ENCODE measurements at regions not wholly inside any gene's neighbourhood (a gene's known extent, or its start where the extent isn't known, plus 50 kb on each side); places are given as distances from the start of the nearest gene placed in this dataset.

GRCh38 chr5:36435516-36435915 lies 133.8 kb upstream of the RANBP3L start:
- Mint-ChIP-seq H3K27ac (no peak overlapping the region), H3K4me1 (ENCODE audit: low read depth) (no peaks in the 10 kb centered on the region), H3K27me3 (peaks cover 20% of the 10 kb centered on the region), H3K9me3 (no peaks in the 10 kb centered on the region), H3K36me3 (ENCODE audit: low read depth) (no peaks in the 10 kb centered on the region), H3K4me3 (no peak overlapping the region)

- no peaks in the 10 kb centered on the region for H3K4me1 Mint-ChIP-seq (ENCODE audit: low read depth)
- H3K9me3 Mint-ChIP-seq: no peaks in the 10 kb centered on the region
- no peaks in the 10 kb centered on the region for H3K36me3 Mint-ChIP-seq (ENCODE audit: low read depth)
- no peak overlapping the region for H3K4me3 Mint-ChIP-seq
- H3K27me3 Mint-ChIP-seq: peaks cover 20% of the 10 kb centered on the region
- H3K27ac Mint-ChIP-seq: no peak overlapping the region
Measured at GRCh38 chr5:36436306-36436705, 134.6 kb upstream of the RANBP3L start.

GRCh38 chr5:36438765-36439561 lies 137.3 kb upstream of the RANBP3L start:
- Mint-ChIP-seq H3K9me3 (no peaks in the 10 kb centered on the region), H3K4me3 (no peak overlapping the region)

GRCh38 chr5:36440300-36440699 lies 138.6 kb upstream of the RANBP3L start:
- no peak overlapping the region for H3K4me3 Mint-ChIP-seq
- no peaks in the 10 kb centered on the region for H3K4me1 Mint-ChIP-seq (ENCODE audit: low read depth)
- H3K36me3 Mint-ChIP-seq (ENCODE audit: low read depth): no peaks in the 10 kb centered on the region
- H3K27ac Mint-ChIP-seq: no peak overlapping the region
- no peaks in the 10 kb centered on the region for H3K9me3 Mint-ChIP-seq
- H3K27me3 Mint-ChIP-seq: peaks cover 21% of the 10 kb centered on the region

More at GRCh38 chr5:36438765-36439561, 137.3 kb upstream of the RANBP3L start:
- H3K27ac Mint-ChIP-seq: no peak overlapping the region
- no peaks in the 10 kb centered on the region for H3K36me3 Mint-ChIP-seq (ENCODE audit: low read depth)
- H3K27me3 Mint-ChIP-seq: peaks cover 24% of the 10 kb centered on the region
- H3K4me1 Mint-ChIP-seq (ENCODE audit: low read depth): no peaks in the 10 kb centered on the region

GRCh38 chr5:36441280-36441679 lies 139.6 kb upstream of the RANBP3L start:
- H3K27me3 Mint-ChIP-seq: peaks cover 18% of the 10 kb centered on the region

GRCh38 chr5:36442352-36442751 lies 140.7 kb upstream of the RANBP3L start:
- H3K36me3 Mint-ChIP-seq (ENCODE audit: low read depth): no peaks in the 10 kb centered on the region
- H3K27ac Mint-ChIP-seq: no peak overlapping the region
- peaks cover 12% of the 10 kb centered on the region for H3K27me3 Mint-ChIP-seq
- H3K4me3 Mint-ChIP-seq: no peak overlapping the region
- no peaks in the 10 kb centered on the region for H3K9me3 Mint-ChIP-seq
- H3K4me1 Mint-ChIP-seq (ENCODE audit: low read depth): no peaks in the 10 kb centered on the region

More at GRCh38 chr5:36441280-36441679, 139.6 kb upstream of the RANBP3L start:
- H3K4me3 Mint-ChIP-seq: no peak overlapping the region
- no peaks in the 10 kb centered on the region for H3K4me1 Mint-ChIP-seq (ENCODE audit: low read depth)
- no peak overlapping the region for H3K27ac Mint-ChIP-seq
- H3K36me3 Mint-ChIP-seq (ENCODE audit: low read depth): no peaks in the 10 kb centered on the region
- H3K9me3 Mint-ChIP-seq: no peaks in the 10 kb centered on the region

GRCh38 chr5:36442796-36443195 lies 141.1 kb upstream of the RANBP3L start:
- Mint-ChIP-seq H3K36me3 (ENCODE audit: low read depth) (no peaks in the 10 kb centered on the region), H3K9me3 (no peaks in the 10 kb centered on the region), H3K27ac (no peak overlapping the region)

GRCh38 chr5:36443941-36444340 lies 142.2 kb upstream of the RANBP3L start:
- Mint-ChIP-seq H3K27me3 (peaks cover 9% of the 10 kb centered on the region), H3K4me1 (ENCODE audit: low read depth) (no peaks in the 10 kb centered on the region), H3K36me3 (ENCODE audit: low read depth) (no peaks in the 10 kb centered on the region), H3K4me3 (no peak overlapping the region), H3K9me3 (no peaks in the 10 kb centered on the region), H3K27ac (no peak overlapping the region)

More at GRCh38 chr5:36442796-36443195, 141.1 kb upstream of the RANBP3L start:
- H3K27me3 Mint-ChIP-seq: peaks cover 12% of the 10 kb centered on the region
- no peak overlapping the region for H3K4me3 Mint-ChIP-seq
- no peaks in the 10 kb centered on the region for H3K4me1 Mint-ChIP-seq (ENCODE audit: low read depth)

- no peaks in the 10 kb centered on the region for H3K4me1 Mint-ChIP-seq (ENCODE audit: low read depth)
- no peak overlapping the region for H3K4me3 Mint-ChIP-seq
- no peak overlapping the region for H3K27ac Mint-ChIP-seq
- no peaks in the 10 kb centered on the region for H3K9me3 Mint-ChIP-seq
- peaks cover 4% of the 10 kb centered on the region for H3K27me3 Mint-ChIP-seq
- H3K36me3 Mint-ChIP-seq (ENCODE audit: low read depth): no peaks in the 10 kb centered on the region
Measured at GRCh38 chr5:36444582-36445418, 143.1 kb upstream of the RANBP3L start.

GRCh38 chr5:36447776-36448175 lies 146.1 kb upstream of the RANBP3L start:
- Mint-ChIP-seq H3K27me3 (peaks cover 2% of the 10 kb centered on the region), H3K4me3 (no peak overlapping the region), H3K9me3 (no peaks in the 10 kb centered on the region), H3K27ac (no peak overlapping the region), H3K36me3 (ENCODE audit: low read depth) (no peaks in the 10 kb centered on the region), H3K4me1 (ENCODE audit: low read depth) (no peaks in the 10 kb centered on the region)

GRCh38 chr5:36450229-36451014 lies 148.7 kb upstream of the RANBP3L start:
- Mint-ChIP-seq H3K36me3 (ENCODE audit: low read depth) (no peaks in the 10 kb centered on the region), H3K4me1 (ENCODE audit: low read depth) (no peaks in the 10 kb centered on the region), H3K27me3 (no peaks in the 10 kb centered on the region)

GRCh38 chr5:36452424-36453006 lies 150.8 kb upstream of the RANBP3L start:
- no peaks in the 10 kb centered on the region for H3K4me1 Mint-ChIP-seq (ENCODE audit: low read depth)
- no peak overlapping the region for H3K4me3 Mint-ChIP-seq
- peaks cover 7% of the 10 kb centered on the region for H3K27me3 Mint-ChIP-seq
- H3K36me3 Mint-ChIP-seq (ENCODE audit: low read depth): no peaks in the 10 kb centered on the region
- H3K27ac Mint-ChIP-seq: no peak overlapping the region
- no peaks in the 10 kb centered on the region for H3K9me3 Mint-ChIP-seq

More at GRCh38 chr5:36450229-36451014, 148.7 kb upstream of the RANBP3L start:
- H3K9me3 Mint-ChIP-seq: no peaks in the 10 kb centered on the region
- no peak overlapping the region for H3K27ac Mint-ChIP-seq
- no peak overlapping the region for H3K4me3 Mint-ChIP-seq

- Mint-ChIP-seq H3K36me3 (ENCODE audit: low read depth) (no peaks in the 10 kb centered on the region), H3K4me3 (no peak overlapping the region), H3K27me3 (peaks cover 14% of the 10 kb centered on the region), H3K4me1 (ENCODE audit: low read depth) (no peaks in the 10 kb centered on the region), H3K9me3 (peaks cover 6% of the 10 kb centered on the region), H3K27ac (no peak overlapping the region)
Measured at GRCh38 chr5:36457511-36458270, 148.7 kb upstream of the SLC1A3 start.

GRCh38 chr5:36458746-36459145 lies 147.7 kb upstream of the SLC1A3 start:
- peaks cover 6% of the 10 kb centered on the region for H3K9me3 Mint-ChIP-seq
- no peak overlapping the region for H3K27ac Mint-ChIP-seq
- no peaks in the 10 kb centered on the region for H3K4me1 Mint-ChIP-seq (ENCODE audit: low read depth)
- H3K4me3 Mint-ChIP-seq: no peak overlapping the region
- peaks cover 14% of the 10 kb centered on the region for H3K27me3 Mint-ChIP-seq
- H3K36me3 Mint-ChIP-seq (ENCODE audit: low read depth): no peaks in the 10 kb centered on the region
